Erythroblast (primary cell): ENCODE measurements at regions not wholly inside any gene's neighbourhood (a gene's known extent, or its start where the extent isn't known, plus 50 kb on each side); places are given as distances from the start of the nearest gene placed in this dataset.

Experiments used
- GATA1 ChIP-seq: IDR thresholded peaks from 2 replicates; pipeline ENCODE4 v1.6.1; 2011; ENCODE audit warnings: low read depth, mild to moderate bottlenecking, control low read depth, low read length, moderate library complexity
- POLR2A ChIP-seq: IDR thresholded peaks from 2 replicates; pipeline ENCODE4 v1.6.1; 2011; ENCODE audit warnings: mild to moderate bottlenecking, low read length

DNA sequence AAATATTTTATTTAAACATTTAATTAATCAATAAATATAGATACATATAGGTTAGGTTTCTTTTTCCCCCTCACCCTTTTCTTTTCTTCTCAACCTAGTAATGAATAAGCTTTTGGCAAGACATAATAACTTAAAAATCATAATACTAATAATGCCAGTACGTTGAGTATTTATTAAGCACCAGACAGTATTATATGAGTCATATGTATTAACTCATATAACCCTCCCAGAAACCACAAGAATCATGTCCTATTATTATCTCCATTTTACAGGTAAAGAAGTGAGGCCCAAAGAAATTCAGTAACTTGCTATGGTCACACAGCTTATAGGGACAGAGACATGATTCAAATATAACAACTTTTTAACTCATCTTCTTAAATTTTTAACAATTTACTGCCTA lies 834.5 kb upstream of the ADGRL2 start:
- TF ChIP-seq POLR2A, result no peak
- no peak for TF ChIP-seq GATA1
